IMR-90 (cell line): ENCODE measurements at regions not wholly inside any gene's neighbourhood (a gene's known extent, or its start where the extent isn't known, plus 50 kb on each side); places are given as distances from the start of the nearest gene placed in this dataset.

Source experiments
- ATAC-seq: fragments of 200-7000 bp; cut with Tn5 transposase; 2 replicates; pipeline ENCODE4 v1.9.1; 2020; ENCODE audit warnings: low read depth, mild to moderate bottlenecking, moderate library complexity
- BruUV-seq: library from RNA; stranded (reverse); fragments of 400-500 nt; replicated peaks from 2 replicates; lab custom pipeline; 2021; lab: Mats Ljungman, UMichigan
- CTCF ChIA-PET: fragments of 300-600 bp; formaldehyde crosslinking; extraction: SDS; loops from one replicate; lab custom pipeline; 2021; ENCODE audit warnings: antibody characterized with exemption; lab: Yijun Ruan, JAX
- POLR2A ChIA-PET: fragments of 300-600 bp; sonication (Branson Sonifier 250); formaldehyde crosslinking; loops from one replicate; lab custom pipeline; 2022; ENCODE audit warnings: antibody characterized with exemption; ENCODE audit not compliant: unreplicated experiment; lab: Charles Lee
- DNase-seq: peaks from one replicate; pipeline ENCODE4 v3.0.0; 2013
- H2AFZ ChIP-seq: replicated peaks from 2 replicates; pipeline ENCODE3; 2013; ENCODE audit warnings: low read length, mild to moderate bottlenecking; ENCODE audit not compliant: poor library complexity
- H2AK5ac ChIP-seq: 2 replicates; pipeline ENCODE4 v1.6.1; 2013; ENCODE audit warnings: low read depth, low read length, inconsistent platforms
- H2AK9ac ChIP-seq: replicated peaks from 2 replicates; pipeline ENCODE3; 2013; ENCODE audit warnings: mild to moderate bottlenecking, low read depth, low read length, moderate library complexity; ENCODE audit not compliant: poor library complexity
- H2BK120ac ChIP-seq: 2 replicates; pipeline ENCODE4 v1.6.1; 2013; ENCODE audit warnings: low read depth, low read length, inconsistent platforms
- H2BK15ac ChIP-seq: 3 replicates; pipeline ENCODE4 v1.6.1; 2013; ENCODE audit warnings: low read depth, low read length, inconsistent platforms
- H2BK20ac ChIP-seq: 2 replicates; pipeline ENCODE4 v1.6.1; 2013; ENCODE audit warnings: low read depth, mild to moderate bottlenecking, inconsistent platforms, low read length, moderate library complexity
- H2BK5ac ChIP-seq: 2 replicates; pipeline ENCODE4 v1.6.1; 2013; ENCODE audit warnings: mild to moderate bottlenecking, low read depth, low read length, inconsistent platforms; ENCODE audit not compliant: poor library complexity, severe bottlenecking
- H3K14ac ChIP-seq: replicated peaks from 2 replicates; pipeline ENCODE4 v1.6.1; 2013; ENCODE audit warnings: low read depth, low read length, inconsistent platforms
- H3K18ac ChIP-seq: 2 replicates; pipeline ENCODE4 v1.6.1; 2013; ENCODE audit warnings: low read depth, low read length, control low read depth
- H3K23ac ChIP-seq: 2 replicates; pipeline ENCODE4 v1.6.1; 2013; ENCODE audit warnings: low read depth, low read length, inconsistent platforms
- H3K27ac ChIP-seq: 2 replicates; pipeline ENCODE4 v1.5.1; 2013; ENCODE audit warnings: mild to moderate bottlenecking, control low read depth, low read length; ENCODE audit not compliant: insufficient read depth
- H3K27me3 ChIP-seq: 2 replicates; pipeline ENCODE4 v1.6.1; 2013; ENCODE audit warnings: low read length; ENCODE audit not compliant: control insufficient read depth, insufficient read depth
- H3K36me3 ChIP-seq: 2 replicates; pipeline ENCODE4 v1.6.1; 2013; ENCODE audit warnings: low read length, mixed read lengths; ENCODE audit not compliant: control insufficient read depth, insufficient read depth
- H3K4ac ChIP-seq: 2 replicates; pipeline ENCODE4 v1.6.1; 2013; ENCODE audit warnings: low read depth, low read length, inconsistent platforms
- H3K4me1 ChIP-seq: 2 replicates; pipeline ENCODE4 v1.6.1; 2013; ENCODE audit warnings: low read length, mixed read lengths; ENCODE audit not compliant: control insufficient read depth, insufficient read depth
- H3K4me2 ChIP-seq: 2 replicates; pipeline ENCODE4 v1.6.1; 2013; ENCODE audit warnings: low read depth, mild to moderate bottlenecking, control low read depth, low read length, moderate library complexity
- H3K4me3 ChIP-seq: 2 replicates; pipeline ENCODE4 v1.5.1; 2013; ENCODE audit warnings: low read depth, mild to moderate bottlenecking, control low read depth, low read length, moderate library complexity; ENCODE audit not compliant: insufficient read depth
- H3K56ac ChIP-seq: 2 replicates; pipeline ENCODE4 v1.6.1; 2013; ENCODE audit warnings: low read length, inconsistent platforms; ENCODE audit not compliant: insufficient read depth; ENCODE audit errors: extremely low read depth
- H3K79me1 ChIP-seq, 2 experiments: 2 replicates each; pipeline ENCODE4 v1.6.1; 2013; ENCODE audit warnings: low read length in 2 of 2, inconsistent platforms in 1 of 2, low read depth in 1 of 2
- H3K9ac ChIP-seq: 2 replicates; pipeline ENCODE4 v1.6.1; 2013; ENCODE audit warnings: low read depth, low read length, control low read depth
- H3K9me1 ChIP-seq: 2 replicates; pipeline ENCODE4 v1.6.1; 2013; ENCODE audit warnings: low read length, inconsistent platforms; ENCODE audit not compliant: insufficient read depth
- H3K9me3 ChIP-seq: 2 replicates; pipeline ENCODE4 v1.6.1; 2013; ENCODE audit warnings: low read length; ENCODE audit not compliant: control insufficient read depth, insufficient read depth
- H4K20me1 ChIP-seq: 2 replicates; pipeline ENCODE4 v1.6.1; 2013; ENCODE audit warnings: low read length, inconsistent platforms; ENCODE audit not compliant: insufficient read depth
- H4K5ac ChIP-seq: 2 replicates; pipeline ENCODE4 v1.6.1; 2013; ENCODE audit warnings: mild to moderate bottlenecking, low read depth, low read length, control low read depth
- H4K8ac ChIP-seq, 2 experiments: 2 replicates each; pipeline ENCODE4 v1.6.1; 2013; ENCODE audit warnings: low read depth in 2 of 2, low read length in 2 of 2, control low read depth in 1 of 2, inconsistent platforms in 1 of 2
- H4K91ac ChIP-seq: 2 replicates; pipeline ENCODE4 v1.6.1; 2013; ENCODE audit warnings: low read depth, low read length, inconsistent platforms; ENCODE audit not compliant: insufficient read depth
- BHLHE40 ChIP-seq: fragments of 150-350 bp; IDR thresholded peaks from 2 replicates; pipeline ENCODE4 v1.6.1; 2016; ENCODE audit warnings: mild to moderate bottlenecking, low read depth, low read length
- CEBPB ChIP-seq: IDR thresholded peaks from 2 replicates; pipeline ENCODE4 v1.6.1; 2012; ENCODE audit warnings: low read depth, low read length, improper control_type of control experiment
- FOS ChIP-seq: fragments of 150-350 bp; IDR thresholded peaks from 2 replicates; pipeline ENCODE4 v1.6.1; 2016; ENCODE audit warnings: low read depth, low read length
- MAFK ChIP-seq: IDR thresholded peaks from 2 replicates; pipeline ENCODE4 v1.6.1; 2012; ENCODE audit warnings: low read depth, low read length, improper control_type of control experiment
- POLR2A ChIP-seq: IDR thresholded peaks from 2 replicates; pipeline ENCODE4 v1.6.1; 2012; ENCODE audit warnings: mild to moderate bottlenecking, low read depth, low read length
- RAD21 ChIP-seq: IDR thresholded peaks from 2 replicates; pipeline ENCODE4 v1.6.1; 2012; ENCODE audit warnings: low read length, improper control_type of control experiment
- RCOR1 ChIP-seq: IDR thresholded peaks from 2 replicates; pipeline ENCODE4 v1.6.1; 2012; ENCODE audit warnings: mild to moderate bottlenecking, low read length, improper control_type of control experiment; ENCODE audit not compliant: insufficient replicate concordance
- USF2 ChIP-seq: fragments of 150-350 bp; IDR thresholded peaks from 2 replicates; pipeline ENCODE4 v1.6.1; 2017; ENCODE audit warnings: mild to moderate bottlenecking, antibody characterized with exemption, low read length, low read depth
- WGBS, 2 experiments: methylation state at CpG; one replicate each; pipeline versions ENCODE4 v1.1.5 to v1.1.7; 2013; ENCODE audit warnings: missing lambda C conversion rate in 2 of 2; ENCODE audit not compliant: insufficient read length in 1 of 2; ENCODE audit errors: extremely low coverage in 2 of 2; 5-methylcytosine and 5-hydroxymethylcytosine counted together
- dilution Hi-C: fragments of 300-500 bp; cut with HindIII; formaldehyde crosslinking; loops from one replicate; pipeline ENCODE4 v1.14.3; 2018; ENCODE audit warnings: low sequenced_read_pairs; ENCODE audit not compliant: unreplicated experiment
- in situ Hi-C: fragments of 300-500 bp; cut with MboI; formaldehyde crosslinking; loops from 3 replicates; pipeline ENCODE4 v1.14.3; 2019; ENCODE audit warnings: low sequenced_read_pairs, inconsistent platforms, mixed read lengths
- intact Hi-C: fragments of 100-400 bp; cut with micrococcal nuclease; formaldehyde crosslinking; loops from 2 replicates; pipeline ENCODE4 v1.10.0; 2022

- dilution Hi-C loops, result no loop called here
- Histone ChIP-seq H3K9ac (no peak overlapping the region), H3K27ac (no peak overlapping the region), H4K8ac (no peak overlapping the region), H2BK20ac (no peak overlapping the region), H3K4me2 (no peak overlapping the region), H2AFZ (no peak overlapping the region), H4K91ac (no peak overlapping the region), H3K18ac (no peak overlapping the region), H2AK9ac (no peak overlapping the region), H2BK15ac (0 out of 3 replicates have a peak overlapping the region, but pooled peaks have one; percentile 17), H3K56ac (no peak overlapping the region), H3K14ac (no peak overlapping the region), H2AK5ac (no peak overlapping the region), H3K4me1 (peaks cover 6% of the 10 kb centered on the region; the same call in 1 of the 2 replicates), H3K36me3 (no peaks in the 10 kb centered on the region), H3K9me3 (no peaks in the 10 kb centered on the region), H4K5ac (no peak overlapping the region), H2BK5ac (no peak overlapping the region), H3K79me1 (no peaks in the 10 kb centered on the region), H3K9me1 (peaks cover 3% of the 10 kb centered on the region), H3K23ac (no peak overlapping the region), H3K4ac (no peak overlapping the region), H2BK120ac (no peak overlapping the region), H3K27me3 (peaks cover 2% of the 10 kb centered on the region; the same call in 1 of the 2 replicates), H4K20me1 (no peaks in the 10 kb centered on the region), H3K4me3 (no peak overlapping the region)
- 57% methylated on average over 1 of the region's 5 CpGs; no CpG with 5 or more reads in 1 of the 2 experiments for WGBS, 2 experiments
- intact Hi-C loops, result no loop called here
- no peak for ATAC-seq
- ChIA-PET POLR2A (no interaction called here), CTCF (no interaction called here)
- in situ Hi-C loops, result no loop called here
- TF ChIP-seq RAD21, result no peak
- TF ChIP-seq BHLHE40, result no peak
- TF ChIP-seq RCOR1, result no peak
- no peak for TF ChIP-seq CEBPB
- no peak for TF ChIP-seq USF2
- TF ChIP-seq POLR2A, result no peak
- no peak for TF ChIP-seq MAFK
- no peak for TF ChIP-seq FOS
- BruUV-seq, result no TSS peak
- no peak for DNase-seq
These were observed 58.3 kb upstream of the PLAC1 start for GRCh38 chrX:134716620-134717012.
